GM19023 (cell line): ENCODE measurements at regions not wholly inside any gene's neighbourhood (a gene's known extent, or its start where the extent isn't known, plus 50 kb on each side); places are given as distances from the start of the nearest gene placed in this dataset.

ENCODE experiments used
- ATAC-seq: cut with Tn5 transposase; IDR thresholded peaks from one replicate; pipeline ENCODE4 v1.9.1; 2021; ENCODE audit warnings: mild to moderate bottlenecking, moderate library complexity; ENCODE audit not compliant: unreplicated experiment

DNA sequence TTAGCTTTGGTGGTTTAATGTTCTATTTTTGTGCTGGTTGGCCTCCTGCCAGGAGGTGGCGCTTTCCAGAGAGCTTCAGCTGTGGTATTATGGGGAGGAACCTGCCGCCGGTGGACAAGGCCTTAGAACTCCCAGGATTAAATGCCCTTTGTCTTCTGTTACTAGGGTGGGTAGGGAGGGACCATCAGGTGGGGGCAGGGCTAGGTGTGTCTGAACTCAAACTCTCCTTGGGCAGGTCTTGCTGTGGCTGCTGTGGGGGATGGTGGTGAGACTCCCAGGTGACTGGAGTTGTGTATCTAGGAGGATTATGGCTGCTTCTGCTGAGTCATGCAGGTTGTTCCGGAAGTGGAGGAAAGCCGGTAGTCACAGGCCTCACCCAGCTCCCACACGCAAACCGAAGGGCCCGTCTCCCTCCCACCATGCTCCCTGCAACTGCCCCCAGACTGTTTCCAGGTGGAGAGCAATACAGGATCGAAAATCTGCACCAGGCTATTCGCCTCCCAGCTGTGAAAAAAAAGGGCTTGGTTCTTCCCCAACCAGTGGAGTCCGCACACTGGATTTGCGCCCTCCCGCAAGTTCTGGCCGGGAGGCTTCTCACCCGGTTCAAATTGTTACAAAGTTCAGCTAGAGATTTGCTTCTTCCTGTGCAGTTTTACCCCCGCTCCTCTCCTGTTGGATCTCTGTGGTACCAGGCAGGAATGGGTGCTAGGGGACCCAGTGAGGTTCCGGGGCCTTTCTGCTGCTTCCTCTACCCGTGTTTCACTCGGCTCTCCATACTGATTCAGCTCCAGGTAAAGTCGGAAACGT lies 220.5 kb downstream of the CENPF start:
- ATAC-seq = no peak

DNA sequence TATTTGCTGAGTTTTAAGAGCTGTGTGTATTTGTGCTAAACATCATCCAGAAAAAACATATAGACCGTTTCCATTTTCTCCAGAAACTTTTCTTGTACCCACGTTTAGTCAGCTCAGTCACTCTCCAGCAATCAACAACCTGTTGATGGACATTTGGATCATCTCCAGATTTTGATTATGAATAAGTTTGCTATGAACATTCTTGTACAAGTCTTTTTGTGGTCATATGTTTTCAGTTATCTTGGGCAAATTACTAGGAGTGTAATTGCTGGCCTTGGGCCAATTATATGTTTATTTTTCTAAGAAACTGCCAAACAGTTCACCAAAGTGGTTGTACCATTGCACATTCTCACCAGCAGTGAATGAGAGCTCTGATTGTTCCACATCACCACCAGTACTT lies 221.8 kb downstream of the CENPF start:
- no peak for ATAC-seq

DNA sequence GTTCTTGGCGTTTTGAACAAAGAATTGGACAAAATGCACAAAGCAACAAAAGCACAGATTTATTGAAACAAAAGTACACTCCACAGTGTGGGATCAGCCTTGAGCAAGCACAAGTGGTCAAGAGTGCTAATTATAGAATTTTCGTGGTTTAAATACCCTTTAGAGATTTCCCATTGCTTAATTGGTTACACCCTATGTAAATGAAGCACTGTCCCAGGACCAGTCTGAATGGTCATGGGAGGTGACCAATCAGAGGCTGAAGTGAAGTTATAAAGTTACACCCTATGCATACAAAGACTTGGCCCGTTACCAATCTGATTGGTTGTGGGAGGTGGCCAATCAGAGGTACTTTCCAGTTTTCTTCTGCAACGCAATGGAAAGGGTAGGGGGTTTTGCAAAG lies 223.6 kb downstream of the CENPF start:
- no peak for ATAC-seq

DNA sequence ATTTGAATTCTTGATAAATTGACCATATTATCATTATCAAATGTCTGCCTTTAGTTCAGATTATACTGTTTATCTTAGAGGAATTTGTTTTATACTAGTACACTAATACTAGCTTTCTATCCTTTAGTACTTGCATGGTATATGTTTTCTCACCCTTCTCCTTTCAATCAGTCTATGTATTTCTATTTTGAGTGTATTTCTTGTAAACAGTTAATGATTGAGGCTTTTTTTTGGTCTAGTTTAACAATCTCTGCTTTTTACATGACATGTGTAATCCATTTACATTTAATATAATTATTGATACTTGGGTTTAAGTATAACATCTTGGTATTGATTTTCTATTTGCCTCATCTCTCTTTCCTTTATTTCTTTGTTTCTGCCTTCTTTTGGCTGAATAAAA lies 224.9 kb downstream of the CENPF start:
- no peak for ATAC-seq

DNA sequence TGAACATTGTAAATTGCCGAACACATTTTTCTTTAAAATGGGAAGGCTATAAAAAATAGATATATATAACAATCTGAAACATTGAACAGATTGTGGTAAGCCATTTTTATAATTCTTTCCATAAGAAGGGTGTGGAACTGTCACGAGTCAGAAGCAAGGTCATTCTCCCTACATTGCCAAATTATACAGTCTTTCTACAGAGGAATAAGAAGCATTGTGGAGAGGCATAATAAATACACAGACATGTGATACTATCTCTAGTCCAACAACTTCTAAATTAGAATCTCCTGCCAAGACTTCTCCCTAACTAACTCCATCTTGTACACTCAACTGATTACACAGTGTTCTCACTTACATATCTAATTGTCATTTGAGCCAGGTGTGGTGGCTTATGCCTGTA lies 227.9 kb downstream of the CENPF start:
- no peak for ATAC-seq

DNA sequence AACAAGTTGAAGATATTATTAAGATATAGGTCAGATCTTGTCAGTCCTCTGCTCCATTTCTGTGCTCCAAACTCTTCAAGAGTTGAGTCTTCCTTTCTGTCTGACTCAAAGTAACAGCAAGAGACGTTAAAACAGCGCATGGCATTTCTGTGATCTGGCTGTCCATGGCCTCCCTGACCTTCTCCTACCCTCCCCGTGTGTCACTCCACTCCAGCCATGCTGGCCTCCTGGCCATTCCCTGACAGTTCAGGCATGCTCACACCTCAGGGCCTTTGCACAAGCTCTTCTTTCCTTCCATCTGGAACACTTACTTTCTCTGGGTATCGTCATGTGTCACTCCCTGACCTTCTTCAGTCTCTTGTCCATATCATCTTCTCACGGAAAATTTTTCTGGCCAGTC lies 229.0 kb downstream of the CENPF start:
- ATAC-seq = no peak

DNA sequence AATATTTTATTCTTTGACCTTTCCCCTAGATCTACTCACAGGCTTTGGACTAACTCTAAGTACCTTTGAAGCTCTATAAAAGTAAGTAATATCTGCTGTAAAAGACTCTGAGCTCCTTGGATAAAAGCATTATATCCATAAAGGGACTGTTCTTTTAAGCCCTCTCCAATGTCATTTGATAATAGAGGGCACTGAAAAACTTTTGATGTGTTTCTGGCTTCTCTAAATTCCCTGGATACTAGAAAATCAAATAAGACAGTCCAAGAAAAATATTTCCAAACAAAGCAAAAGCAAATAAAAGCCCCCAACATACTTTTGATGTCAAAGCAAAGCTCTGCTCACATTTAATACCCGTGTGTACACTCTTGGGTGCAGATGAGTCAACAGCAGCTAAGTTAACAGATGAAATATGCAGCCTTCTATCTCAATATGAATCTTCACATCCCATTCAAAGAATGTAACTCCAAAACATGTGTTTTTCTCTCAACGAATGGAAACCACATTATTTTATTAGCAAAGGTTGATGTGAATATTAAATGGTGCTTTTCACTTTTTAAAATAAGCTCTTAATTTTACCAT lies 230.3 kb downstream of the CENPF start:
- ATAC-seq = no peak

DNA sequence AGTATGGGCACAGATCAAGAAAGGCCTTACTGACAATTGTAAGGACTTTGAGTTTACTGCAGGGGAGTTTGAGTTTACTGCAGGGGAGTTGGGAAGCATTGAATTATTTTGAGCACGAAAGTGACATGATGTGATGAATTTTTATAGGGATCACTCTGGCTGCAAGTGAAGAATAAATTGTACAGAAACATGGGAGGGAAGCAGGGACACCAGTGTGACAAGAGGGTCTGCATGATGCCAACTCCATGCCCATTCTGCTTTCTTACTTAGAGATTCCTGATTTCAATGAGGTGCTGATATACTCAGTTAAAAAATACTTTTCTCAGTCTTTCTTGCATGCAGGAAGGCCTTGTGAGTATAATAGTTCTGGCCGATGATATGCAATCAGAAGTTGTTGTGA lies 234.4 kb downstream of the CENPF start:
- no peak for ATAC-seq

DNA sequence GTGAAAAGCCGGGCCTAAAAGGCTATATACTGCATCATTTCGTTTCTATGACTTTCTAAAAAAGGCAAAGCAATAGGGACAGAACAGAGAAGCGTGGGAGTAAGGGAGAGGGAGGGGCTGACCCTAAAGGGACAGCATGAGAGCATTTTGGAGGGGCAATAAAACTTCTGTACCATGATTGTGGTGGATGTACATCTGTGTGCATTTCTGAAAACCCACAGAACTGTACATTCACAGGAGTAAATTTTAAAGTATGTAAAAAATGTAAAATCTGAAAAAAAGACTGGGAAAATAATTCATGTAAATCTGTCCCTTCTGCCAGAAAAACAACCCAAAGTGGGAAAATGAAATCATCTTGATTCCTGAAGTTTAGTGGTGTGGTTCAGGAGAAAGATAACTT lies 235.4 kb downstream of the CENPF start:
- no peak for ATAC-seq

DNA sequence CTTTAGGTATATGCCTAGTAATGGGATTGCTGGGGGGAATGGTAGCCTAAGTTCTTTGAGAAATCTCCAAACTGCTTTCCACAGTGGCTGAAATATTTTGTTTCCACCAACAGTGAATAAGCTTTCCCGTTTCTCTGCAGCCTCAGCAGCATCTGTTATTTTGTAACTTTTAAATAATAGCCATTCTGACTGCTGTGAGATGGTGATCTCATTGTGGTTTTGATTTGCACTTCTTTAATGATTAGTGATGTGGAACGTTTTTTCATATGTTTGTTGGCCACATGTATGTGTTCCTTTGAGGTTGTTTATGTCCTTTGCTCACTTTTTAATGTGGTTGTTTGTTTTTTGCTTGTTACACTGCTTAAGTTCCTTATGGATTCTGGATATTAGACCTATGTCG lies 237.4 kb downstream of the CENPF start:
- no peak for ATAC-seq

DNA sequence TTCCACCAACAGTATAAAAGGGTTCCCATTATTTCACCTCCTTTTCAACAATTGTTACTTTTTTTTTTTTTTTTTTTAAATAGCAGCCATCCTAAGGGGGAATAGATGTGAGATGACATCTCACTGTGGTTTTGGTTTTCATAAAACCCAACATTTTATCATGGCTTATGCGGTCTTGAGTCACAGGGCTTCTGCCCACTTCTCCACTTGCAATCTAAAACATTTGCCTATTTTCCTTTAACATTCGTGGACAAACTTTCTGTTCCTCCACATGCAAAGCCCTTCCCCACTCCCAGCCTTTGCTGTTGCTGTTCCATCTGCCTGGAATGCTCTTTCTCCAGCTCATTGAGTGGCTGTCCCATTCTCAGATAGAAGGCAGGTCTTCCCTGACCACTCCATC lies 239.7 kb upstream of the KCNK2 start:
- no peak for ATAC-seq

DNA sequence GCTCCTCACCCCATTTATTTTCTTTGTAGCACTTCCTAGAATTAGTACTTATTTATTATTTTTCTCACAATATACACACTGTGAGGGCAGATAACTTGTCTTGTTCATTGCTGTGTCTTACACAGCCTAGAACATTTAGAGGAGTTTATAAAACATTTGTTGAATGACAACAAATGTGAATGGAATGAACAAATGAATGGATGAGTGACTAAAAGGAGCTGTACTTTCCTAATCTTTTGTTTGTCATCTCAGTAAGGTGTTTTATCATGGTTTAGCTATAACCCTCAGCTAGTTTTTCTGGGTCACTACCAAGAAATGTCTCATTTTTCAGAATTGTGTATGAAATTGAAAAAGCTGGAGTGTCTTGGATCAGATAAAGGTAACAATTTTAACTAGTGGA lies 239.3 kb upstream of the KCNK2 start:
- no peak for ATAC-seq

DNA sequence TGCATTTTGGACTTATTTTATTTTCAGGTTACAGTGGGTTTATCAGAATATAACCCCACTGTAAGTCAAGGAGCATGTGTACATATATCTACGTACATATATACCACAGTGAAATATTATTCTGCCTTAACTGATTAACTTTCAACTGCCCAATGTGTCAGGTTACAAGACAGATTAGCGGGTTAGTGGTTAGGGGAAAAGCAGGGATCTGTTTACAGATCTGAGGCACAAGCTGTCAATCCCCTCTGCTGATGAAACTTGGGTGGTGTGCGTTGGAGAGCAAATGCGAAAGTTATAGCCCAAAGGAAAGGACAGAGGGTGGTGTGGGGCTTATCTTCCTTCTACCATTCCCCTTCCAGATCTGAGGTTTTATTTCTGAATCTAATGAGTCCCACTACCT lies 238.2 kb upstream of the KCNK2 start:
- ATAC-seq = no peak

DNA sequence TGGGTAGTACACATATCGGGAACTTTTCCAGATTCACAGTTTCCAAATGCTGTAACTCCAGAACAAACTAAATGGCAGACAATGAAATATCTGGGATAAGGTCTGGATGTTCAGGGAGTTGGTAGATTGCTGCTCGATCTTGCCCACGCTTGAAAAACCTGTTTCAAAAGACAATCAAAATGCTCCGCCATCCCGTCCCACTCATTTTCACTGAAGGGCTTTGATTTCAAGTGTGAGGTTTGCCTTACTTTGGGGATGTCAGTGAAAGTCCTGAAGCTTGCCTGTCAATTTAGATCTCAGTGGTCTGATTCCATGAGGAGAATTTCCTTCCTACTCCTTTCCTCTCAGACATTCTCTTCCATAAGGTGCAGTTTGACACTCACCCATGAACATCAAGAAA lies 236.3 kb upstream of the KCNK2 start:
- ATAC-seq = no peak

DNA sequence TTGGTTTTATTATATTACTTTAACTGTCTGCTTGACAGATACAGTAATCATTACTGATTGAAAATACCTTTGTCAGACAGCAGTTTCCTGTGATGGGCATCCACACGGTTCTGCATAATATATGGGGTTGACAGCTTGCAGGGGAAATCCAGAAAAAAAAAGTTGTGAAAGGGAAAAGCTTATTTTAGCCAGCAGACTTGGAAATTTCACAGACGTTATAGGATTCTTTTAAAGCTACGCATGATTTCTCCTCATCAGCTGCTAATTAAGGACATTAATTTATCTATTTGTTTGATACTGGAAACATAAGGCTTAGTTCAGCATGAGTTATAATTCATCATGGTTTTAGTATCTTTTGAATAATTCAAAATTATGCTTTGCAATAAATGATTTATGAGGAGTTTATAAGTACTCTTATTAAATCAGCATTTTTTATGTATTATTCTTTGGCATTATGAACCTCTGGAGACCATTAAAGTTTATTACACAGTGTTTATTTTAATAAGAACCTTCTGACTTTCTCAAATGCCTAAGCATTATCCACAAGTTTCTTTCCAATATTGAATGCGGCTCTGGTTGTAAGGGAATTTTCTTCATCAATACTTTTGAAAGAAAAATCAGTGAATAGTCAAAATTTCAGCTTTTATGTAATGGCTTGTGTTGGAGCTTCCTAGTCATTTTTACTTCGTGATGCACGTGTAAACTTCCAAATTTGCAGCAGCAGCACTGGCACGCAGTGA lies 235.3 kb upstream of the KCNK2 start:
- no peak for ATAC-seq

DNA sequence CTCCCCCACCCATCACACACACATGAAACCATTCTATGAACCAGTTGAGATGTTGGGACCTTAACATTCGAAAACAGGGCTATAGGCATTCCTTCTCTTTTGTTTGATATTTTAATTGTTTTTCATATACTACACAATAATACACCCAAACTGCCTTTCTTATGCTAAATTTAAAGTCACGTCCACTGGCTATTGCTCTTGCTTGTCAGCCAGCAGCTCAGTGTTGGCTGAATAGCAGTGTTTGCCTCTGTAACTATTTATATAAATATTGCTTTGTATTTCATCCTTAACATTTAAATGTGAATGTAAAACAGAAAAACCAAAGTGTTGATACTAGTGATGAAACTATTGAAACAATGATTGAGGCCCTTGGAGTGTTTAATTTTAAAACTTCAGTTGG lies 234.4 kb upstream of the KCNK2 start:
- no peak for ATAC-seq

DNA sequence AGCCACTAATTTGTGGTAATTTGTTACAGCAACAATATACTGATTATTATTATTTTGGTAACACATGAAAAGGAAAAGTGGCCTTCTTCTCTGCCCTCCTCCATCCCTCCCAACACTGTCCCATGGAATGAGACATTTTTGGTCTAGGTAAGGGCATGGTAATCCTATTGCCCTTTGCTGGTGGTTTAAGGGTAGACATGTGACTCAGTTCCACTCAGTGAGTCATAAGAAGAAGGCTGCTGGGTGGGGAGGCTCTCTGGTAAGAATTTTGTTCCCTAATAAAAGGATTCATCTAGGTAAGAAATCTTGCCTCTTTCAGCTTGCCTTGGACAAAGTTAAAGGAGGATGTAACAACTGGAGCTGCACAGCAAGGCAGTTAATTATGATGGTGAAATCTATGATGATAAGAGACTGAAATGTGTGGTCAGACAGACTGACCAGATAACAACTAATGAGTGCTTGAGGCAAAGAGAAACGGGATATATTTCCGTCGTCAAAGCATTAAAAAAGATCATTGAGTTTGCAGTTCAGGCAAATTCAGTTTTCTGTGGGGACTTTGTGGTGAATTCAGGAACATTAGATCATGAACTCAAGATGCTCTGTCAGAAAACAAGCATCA lies 232.0 kb upstream of the KCNK2 start:
- no peak for ATAC-seq

DNA sequence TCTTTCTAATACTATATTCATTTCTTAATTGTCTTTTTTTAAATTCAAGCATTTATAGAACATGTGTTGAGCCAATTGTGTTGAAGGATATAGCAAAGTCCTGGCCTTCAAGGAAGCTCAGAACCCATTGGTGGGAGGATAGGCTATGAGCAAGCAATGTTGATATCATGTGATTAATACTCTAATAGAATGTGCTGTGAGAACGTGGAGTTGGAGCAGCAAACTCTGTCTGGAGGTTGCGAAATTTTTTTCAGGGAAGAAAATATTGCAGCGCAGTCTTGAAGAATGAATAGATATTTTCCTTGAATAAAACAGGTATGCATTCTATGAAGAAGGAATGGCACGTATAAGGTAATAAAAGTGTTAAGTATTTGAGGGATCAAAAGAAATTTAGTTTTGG lies 229.2 kb upstream of the KCNK2 start:
- no peak for ATAC-seq

DNA sequence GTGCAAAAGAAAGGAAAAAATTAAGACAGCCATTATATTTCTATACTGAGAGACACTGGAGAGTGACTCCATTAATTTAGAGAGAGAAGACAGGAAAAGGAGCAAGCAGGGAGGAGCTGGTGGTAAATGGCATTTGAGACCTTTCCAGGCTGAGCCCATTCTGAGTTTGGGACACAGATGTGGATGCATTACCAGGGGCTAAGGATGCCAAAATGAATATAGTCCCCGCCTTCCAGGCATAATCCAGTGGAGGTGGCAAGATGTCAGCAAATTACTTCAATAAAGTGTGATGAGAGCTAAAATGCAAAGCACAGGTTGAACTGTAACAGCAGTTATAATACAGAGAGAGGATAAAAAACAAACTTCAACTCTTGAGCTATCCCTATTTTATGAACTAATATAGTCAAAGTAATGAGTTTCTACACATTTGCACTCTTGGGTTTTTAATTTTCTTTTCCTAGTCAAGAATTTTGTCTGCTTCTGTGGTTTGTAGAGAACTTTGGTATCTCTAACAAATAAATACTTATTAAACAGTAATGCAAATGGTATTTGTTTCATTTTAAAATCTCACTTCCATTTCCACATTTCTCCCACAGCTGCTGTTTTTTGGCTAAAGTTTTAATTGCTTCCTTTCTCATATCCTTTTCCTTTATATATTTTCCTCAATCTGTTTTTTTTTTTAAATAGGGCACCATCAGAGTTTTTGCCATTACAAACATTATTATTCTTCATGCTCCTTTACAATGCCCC lies 228.2 kb upstream of the KCNK2 start:
- ATAC-seq = no peak

DNA sequence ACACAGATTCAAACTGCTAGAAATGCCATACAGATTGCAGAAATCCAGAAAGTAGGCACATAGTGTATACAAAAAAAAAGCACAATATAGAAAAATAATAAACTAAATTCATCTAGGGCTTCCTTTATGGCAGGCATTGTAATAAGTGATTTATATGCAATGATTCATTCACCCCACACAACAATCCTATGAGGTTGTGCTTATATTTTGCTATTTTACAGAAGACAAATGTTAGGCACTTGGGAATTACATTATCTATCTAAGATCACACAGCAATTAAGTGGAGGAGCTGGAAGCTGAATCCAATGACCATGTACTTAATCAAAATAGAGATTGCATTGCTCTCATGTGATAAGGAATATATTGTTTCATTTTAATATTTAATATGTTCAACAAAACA lies 225.7 kb upstream of the KCNK2 start:
- no peak for ATAC-seq

DNA sequence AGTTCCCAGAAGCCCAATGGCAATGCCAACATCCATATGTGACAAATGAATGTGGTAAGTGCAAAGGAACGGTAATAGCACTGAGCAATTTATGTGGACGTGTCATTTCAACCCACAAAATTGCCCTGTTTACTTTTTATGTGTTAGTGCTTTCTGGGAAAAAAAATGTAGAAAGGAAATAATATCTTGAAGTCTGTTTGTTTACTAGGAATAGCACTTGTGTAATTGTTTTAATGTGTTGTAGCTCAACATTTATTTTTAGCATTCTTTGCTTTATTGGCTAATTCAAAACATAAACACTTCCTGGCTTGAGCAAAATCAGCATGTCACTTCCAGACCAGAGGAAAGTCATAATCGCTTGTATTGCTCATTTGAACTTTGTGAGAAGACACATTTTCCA lies 224.8 kb upstream of the KCNK2 start:
- ATAC-seq = no peak
